ENCODE measurements at regions not wholly inside any gene's neighbourhood (a gene's known extent, or its start where the extent isn't known, plus 50 kb on each side); places are given as distances from the start of the nearest gene placed in this dataset.

DNA sequence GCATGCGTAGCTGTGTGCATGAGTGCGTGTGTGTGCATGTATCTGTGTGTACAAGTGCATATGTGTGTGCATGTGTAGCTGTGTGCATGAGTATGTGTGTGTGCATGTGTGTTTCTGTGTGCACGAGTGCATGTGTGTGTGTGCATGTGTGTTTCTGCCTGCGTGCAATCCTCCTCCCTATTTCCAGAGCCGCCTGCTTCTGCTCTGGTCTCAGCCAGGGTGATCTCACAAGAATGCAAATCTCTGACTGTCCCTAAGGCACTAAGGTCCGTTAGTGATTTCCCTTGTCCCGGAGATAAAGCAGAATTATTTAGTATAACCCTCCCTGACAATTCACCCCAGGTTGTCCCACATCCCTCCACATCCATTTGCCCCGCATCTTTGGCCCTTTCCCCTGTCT, 530.3 kb downstream of the TCERG1L start:
- no peak for TF ChIP-seq CTCF (conservative IDR thresholded peaks at IDR 0.05; ENCODE audit: low read depth, low read length)
- TF ChIP-seq EZH2 (IDR thresholded peaks at IDR 0.05; ENCODE audit: low read length, unreplicated experiment) = no peak
